ENCODE measurements at regions not wholly inside any gene's neighbourhood (a gene's known extent, or its start where the extent isn't known, plus 50 kb on each side); places are given as distances from the start of the nearest gene placed in this dataset.
"Not testable (repeated sequence)": the region's sequence is repeated elsewhere in the genome, so short reads cannot be mapped to it uniquely, and the experiment has no call there.

DNA sequence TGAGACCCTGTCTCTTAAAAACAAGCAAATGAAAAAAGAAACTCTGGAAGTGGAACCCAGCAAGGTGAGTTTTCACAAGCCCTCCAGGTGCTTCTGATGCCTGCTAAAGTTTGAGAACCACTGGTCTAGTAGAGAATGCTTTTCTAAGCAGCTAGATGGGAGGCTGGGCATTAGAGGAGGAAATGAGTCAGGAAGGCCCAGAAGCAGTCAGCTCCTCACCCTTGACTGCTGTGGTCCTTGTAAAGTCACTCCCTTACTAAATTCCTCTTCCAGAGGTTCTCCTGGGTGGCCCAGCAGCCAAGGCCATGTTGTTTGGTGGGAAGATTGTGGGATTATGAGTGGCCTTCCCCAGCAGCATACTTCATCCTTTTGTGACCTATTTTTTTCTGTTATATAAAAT is 52.0 kb upstream of the FYN start:
- Mint-ChIP-seq H3K4me1 (no peaks in the 10 kb centered on the region), H3K36me3 (ENCODE audit: low read depth) (no peaks in the 10 kb centered on the region), H3K27ac (no peak overlapping the region), H3K4me3 (no peak overlapping the region), H3K27me3 (no peaks in the 10 kb centered on the region)
- no peaks in the 10 kb centered on the region for H3K9me3 ChIP-seq (ENCODE audit: control insufficient read depth, low read length, poor library complexity, severe bottlenecking)
- DNase-seq (no peak), ATAC-seq (no peak)

DNA sequence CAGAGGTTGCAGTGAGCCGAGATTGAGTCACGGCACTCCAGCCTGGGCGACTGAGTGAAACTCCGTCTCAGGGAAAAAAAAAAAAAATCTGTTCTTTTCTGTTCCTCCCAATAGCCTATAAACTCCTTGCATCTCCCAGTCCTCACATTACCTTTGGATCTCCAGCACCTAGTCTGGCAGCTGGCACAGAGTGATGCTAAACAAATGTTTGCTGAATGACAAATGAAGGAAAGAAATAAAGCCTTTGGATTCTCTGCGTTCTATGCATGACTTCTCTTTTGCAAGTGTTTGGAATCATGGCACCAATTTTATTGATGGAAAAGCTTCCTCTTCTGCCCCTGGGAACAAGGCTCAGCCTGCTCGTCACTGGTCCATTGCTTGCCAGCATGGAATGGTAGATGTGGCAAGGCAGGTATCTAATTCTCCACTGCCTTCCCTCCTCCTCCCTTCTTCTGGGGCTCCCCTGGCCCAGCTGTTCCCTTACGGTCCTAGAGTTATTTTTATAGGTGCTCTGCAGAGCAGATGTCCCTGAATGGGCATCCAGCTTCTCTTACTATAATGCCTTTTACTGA is 53.6 kb upstream of the FYN start:
- no peak overlapping the region for H3K4me3 Mint-ChIP-seq
- H3K4me1 Mint-ChIP-seq, result no peaks in the 10 kb centered on the region
- ATAC-seq (no peak), DNase-seq (no peak)
- no peak overlapping the region for H3K27ac Mint-ChIP-seq
- H3K27me3 Mint-ChIP-seq, result no peaks in the 10 kb centered on the region
- H3K9me3 ChIP-seq (ENCODE audit: control insufficient read depth, low read length, poor library complexity, severe bottlenecking), result no peaks in the 10 kb centered on the region
- H3K36me3 Mint-ChIP-seq (ENCODE audit: low read depth), result no peaks in the 10 kb centered on the region

DNA sequence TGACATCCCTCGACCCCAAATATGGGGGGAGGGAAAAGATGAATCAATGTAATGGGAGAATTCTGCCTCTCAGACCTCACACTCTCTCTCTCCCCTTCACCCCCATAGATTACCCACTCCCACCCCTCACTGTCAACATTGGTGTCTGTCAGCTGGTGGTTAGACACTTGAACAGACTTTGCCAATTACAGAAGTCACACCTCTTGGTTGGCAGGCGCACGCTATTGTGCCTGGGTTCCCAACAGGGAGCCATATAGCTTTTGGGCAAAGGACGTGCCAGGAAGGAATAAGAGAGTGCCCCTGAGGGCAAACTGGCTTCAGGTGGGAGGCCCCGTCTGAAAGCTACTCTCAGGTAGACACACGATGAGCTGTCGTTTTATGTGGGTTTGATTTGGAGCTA is 54.1 kb upstream of the FYN start:
- Mint-ChIP-seq H3K4me1 (no peaks in the 10 kb centered on the region), H3K27ac (no peak overlapping the region), H3K27me3 (no peaks in the 10 kb centered on the region), H3K4me3 (no peak overlapping the region), H3K36me3 (ENCODE audit: low read depth) (no peaks in the 10 kb centered on the region)
- ATAC-seq (no peak), DNase-seq (no peak)
- no peaks in the 10 kb centered on the region for H3K9me3 ChIP-seq (ENCODE audit: control insufficient read depth, low read length, poor library complexity, severe bottlenecking)

DNA sequence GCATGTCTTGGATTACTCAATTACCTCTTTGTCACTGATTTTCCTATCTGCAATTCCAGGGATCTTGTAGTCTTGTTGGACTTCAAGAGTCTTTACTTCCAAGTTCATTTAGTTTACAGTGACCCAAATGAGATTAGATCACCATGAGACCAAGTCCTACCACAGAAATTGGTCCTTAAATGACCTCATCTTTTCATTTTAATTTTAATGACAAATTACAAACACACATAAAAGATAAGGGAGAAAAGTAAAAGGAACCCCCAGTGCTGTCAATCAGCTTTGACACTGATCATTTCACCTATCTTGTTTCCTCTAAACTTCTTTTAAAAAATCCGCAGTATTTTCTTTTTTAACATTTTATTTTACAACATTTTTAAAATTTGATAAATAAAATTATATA is 54.9 kb upstream of the FYN start:
- no peak overlapping the region for H3K27ac Mint-ChIP-seq
- H3K36me3 Mint-ChIP-seq (ENCODE audit: low read depth), result no peaks in the 10 kb centered on the region
- DNase-seq (no peak), ATAC-seq (no peak)
- no peak overlapping the region for H3K4me3 Mint-ChIP-seq
- H3K27me3 Mint-ChIP-seq, result no peaks in the 10 kb centered on the region
- H3K4me1 Mint-ChIP-seq, result no peaks in the 10 kb centered on the region
- H3K9me3 ChIP-seq (ENCODE audit: control insufficient read depth, low read length, poor library complexity, severe bottlenecking), result no peaks in the 10 kb centered on the region

DNA sequence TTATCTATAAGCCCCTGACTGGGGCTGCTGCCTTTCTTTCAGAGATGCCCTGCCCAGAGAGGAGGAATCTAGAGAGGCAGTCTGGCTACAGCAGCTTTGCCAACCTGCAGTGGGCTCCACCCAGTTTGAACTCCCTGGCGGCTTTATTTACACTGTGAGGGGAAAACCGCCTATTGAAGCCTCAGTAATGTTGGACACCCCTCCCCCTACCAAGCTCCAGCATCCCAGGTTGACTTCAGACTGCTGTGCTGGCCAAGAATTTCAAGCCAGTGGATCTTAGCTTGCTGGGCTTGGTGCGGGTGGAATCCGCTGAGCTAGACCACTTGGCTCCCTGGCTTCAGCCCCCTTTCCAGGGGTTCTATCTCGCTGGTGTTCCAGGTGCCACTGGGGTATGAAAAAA is 61.4 kb upstream of the FYN start:
- H3K27me3 Mint-ChIP-seq, result not testable (repeated sequence)

DNA sequence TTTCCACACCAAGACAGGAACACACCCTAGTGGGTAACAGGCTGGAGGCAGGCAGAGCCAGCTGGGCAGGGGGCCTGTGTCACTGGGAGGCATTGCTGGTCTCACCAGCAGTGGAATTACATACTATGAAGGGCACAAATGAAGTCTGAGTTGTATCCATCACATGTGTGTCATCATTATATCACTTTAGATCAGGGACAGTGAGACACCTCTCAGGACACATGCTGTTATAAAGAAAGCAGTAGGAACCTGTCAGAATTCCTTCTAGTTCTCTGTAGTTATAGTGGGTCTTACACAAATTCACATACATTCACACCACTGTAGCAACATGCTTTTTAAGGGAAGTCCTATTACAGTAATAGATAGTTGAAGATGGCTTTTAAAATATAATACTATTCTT is 63.5 kb upstream of the FYN start:
- ATAC-seq (no peak), DNase-seq (no peak)
- no peak overlapping the region for H3K4me3 Mint-ChIP-seq
- H3K4me1 Mint-ChIP-seq, result no peaks in the 10 kb centered on the region
- no peaks in the 10 kb centered on the region for H3K9me3 ChIP-seq (ENCODE audit: control insufficient read depth, low read length, poor library complexity, severe bottlenecking)
- H3K36me3 Mint-ChIP-seq (ENCODE audit: low read depth), result peaks cover 5% of the 10 kb centered on the region
- H3K27ac Mint-ChIP-seq, result no peak overlapping the region
- no peaks in the 10 kb centered on the region for H3K27me3 Mint-ChIP-seq

More for the DNA sequence above, 61.4 kb upstream of the FYN start:
- H3K9me3 ChIP-seq (ENCODE audit: control insufficient read depth, low read length, poor library complexity, severe bottlenecking); DNase-seq; H3K4me3 Mint-ChIP-seq; ATAC-seq; H3K27ac Mint-ChIP-seq; H3K36me3 Mint-ChIP-seq (ENCODE audit: low read depth); H3K4me1 Mint-ChIP-seq: not testable (repeated sequence)

DNA sequence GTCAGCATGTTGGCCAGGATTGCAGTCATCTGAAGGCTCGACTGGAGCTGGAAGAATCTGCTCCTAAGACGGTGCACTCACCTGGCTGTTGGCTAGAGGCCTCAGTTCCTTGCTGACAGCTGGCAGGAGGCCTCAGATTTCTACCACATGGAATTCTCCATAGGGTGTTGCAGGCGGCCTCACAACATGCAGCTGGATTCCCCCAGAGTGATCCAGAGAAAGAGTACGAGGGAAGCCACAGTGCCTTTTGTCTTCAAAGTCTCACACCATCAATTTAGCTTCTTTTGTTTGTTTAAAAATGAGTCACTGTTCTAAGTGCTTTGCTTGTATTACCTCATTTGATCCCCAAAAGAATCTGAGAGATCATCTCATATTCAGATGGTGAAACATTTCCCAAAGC is 65.5 kb upstream of the FYN start:
- no peak overlapping the region for H3K27ac Mint-ChIP-seq
- H3K9me3 ChIP-seq (ENCODE audit: control insufficient read depth, low read length, poor library complexity, severe bottlenecking), result no peaks in the 10 kb centered on the region
- H3K36me3 Mint-ChIP-seq (ENCODE audit: low read depth), result no peaks in the 10 kb centered on the region
- H3K4me3 Mint-ChIP-seq, result no peak overlapping the region
- DNase-seq, result no peak
- no peak for ATAC-seq
- no peaks in the 10 kb centered on the region for H3K4me1 Mint-ChIP-seq
- H3K27me3 Mint-ChIP-seq, result no peaks in the 10 kb centered on the region

DNA sequence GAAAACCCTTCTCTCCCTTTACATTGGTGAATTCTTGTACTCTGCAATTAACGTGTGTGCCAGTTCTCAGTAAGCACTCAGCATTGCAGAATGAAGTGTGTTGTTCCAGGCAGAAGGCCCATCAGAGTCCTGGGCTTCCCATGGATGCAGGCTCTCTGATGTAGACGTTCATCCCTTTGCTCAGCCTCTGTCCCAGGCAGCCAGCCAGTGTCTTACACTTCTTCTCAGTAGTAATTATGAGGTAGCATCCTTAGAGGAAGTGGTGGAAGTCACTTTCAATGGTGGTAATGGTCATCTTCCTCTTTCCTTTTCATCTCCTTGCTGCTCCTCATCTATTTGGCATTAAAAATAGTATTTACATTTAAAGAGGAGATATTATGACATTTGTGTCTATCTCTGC is 66.7 kb upstream of the FYN start:
- DNase-seq (no peak), ATAC-seq (no peak)
- Mint-ChIP-seq H3K4me3 (no peak overlapping the region), H3K27ac (no peak overlapping the region), H3K4me1 (no peaks in the 10 kb centered on the region), H3K27me3 (no peaks in the 10 kb centered on the region), H3K36me3 (ENCODE audit: low read depth) (no peaks in the 10 kb centered on the region)
- H3K9me3 ChIP-seq (ENCODE audit: control insufficient read depth, low read length, poor library complexity, severe bottlenecking), result no peaks in the 10 kb centered on the region

DNA sequence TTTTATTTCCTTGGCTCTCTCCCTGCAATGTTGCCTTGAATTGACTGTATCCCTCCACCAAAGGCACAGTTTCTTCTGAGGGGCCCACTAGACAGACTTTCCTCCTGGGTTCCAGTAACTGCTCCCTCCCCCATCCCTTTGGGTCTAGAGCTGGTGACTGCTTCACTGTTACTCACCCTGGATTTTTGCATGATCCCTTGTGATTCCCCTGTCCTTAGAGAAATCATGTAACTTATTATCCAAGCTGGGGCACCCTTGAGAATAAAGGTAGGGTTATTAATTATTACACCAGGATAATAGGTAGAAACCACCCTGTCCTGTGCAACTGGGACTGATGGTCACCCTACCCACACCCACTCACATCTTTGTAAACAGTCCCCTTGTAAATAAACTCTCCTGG is 67.5 kb upstream of the FYN start:
- H3K9me3 ChIP-seq (ENCODE audit: control insufficient read depth, low read length, poor library complexity, severe bottlenecking), result no peaks in the 10 kb centered on the region
- no peak for ATAC-seq
- Mint-ChIP-seq H3K4me1 (no peaks in the 10 kb centered on the region), H3K27me3 (no peaks in the 10 kb centered on the region), H3K4me3 (no peak overlapping the region), H3K27ac (no peak overlapping the region), H3K36me3 (ENCODE audit: low read depth) (no peaks in the 10 kb centered on the region)
- DNase-seq, result no peak

DNA sequence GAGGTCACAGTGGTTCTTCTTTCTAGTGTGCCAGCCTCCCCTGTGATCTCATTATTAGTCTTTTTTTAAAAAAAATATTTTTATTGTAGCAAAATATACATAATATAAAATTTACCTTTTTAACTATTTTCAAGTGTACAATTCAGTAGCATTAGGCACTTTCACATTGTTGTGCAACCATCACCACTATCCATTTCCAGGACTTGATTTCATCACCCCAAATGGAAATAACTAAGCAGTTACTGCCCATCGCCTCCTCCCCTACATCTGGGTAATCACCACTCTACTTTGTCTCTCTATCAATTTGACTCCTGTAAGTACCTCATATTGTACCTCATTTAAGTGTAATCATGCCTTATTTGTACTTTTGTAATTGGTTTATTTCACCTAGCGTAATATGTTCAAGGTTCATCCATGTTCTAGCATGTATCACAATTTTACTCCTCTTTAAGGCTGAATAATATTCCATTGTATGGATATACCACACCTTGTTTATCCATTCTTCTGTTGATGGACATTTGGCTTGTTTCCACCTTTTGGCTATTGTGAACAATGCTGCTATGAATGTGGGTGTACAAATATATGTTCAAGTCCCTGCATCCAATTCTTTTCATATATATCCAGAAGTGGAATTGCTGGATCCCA is 68.6 kb upstream of the FYN start:
- no peak for ATAC-seq
- no peak for DNase-seq
- no peak overlapping the region for H3K27ac Mint-ChIP-seq
- no peaks in the 10 kb centered on the region for H3K27me3 Mint-ChIP-seq
- no peak overlapping the region for H3K4me3 Mint-ChIP-seq
- H3K4me1 Mint-ChIP-seq, result no peaks in the 10 kb centered on the region
- H3K9me3 ChIP-seq (ENCODE audit: control insufficient read depth, low read length, poor library complexity, severe bottlenecking), result no peaks in the 10 kb centered on the region
- no peaks in the 10 kb centered on the region for H3K36me3 Mint-ChIP-seq (ENCODE audit: low read depth)

DNA sequence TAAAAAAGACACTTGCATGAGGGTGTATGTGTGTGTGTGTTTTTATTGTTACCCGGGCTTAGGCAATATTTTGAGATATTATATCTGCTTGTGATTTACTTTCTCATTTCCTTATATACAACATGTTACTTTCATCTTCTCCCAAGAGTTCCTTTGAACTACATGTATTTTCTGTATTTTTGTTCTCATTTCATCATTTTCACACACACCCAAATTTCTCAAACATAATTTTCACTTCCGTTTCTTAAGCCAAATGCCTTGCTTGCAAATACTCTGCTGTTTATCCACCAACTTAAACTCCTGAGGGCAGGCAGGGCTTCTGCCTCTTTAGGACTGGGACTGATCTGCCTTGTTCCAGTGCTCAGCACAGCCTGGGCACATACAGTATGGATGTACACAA is 69.3 kb upstream of the FYN start:
- ATAC-seq, result no peak
- no peaks in the 10 kb centered on the region for H3K36me3 Mint-ChIP-seq (ENCODE audit: low read depth)

DNA sequence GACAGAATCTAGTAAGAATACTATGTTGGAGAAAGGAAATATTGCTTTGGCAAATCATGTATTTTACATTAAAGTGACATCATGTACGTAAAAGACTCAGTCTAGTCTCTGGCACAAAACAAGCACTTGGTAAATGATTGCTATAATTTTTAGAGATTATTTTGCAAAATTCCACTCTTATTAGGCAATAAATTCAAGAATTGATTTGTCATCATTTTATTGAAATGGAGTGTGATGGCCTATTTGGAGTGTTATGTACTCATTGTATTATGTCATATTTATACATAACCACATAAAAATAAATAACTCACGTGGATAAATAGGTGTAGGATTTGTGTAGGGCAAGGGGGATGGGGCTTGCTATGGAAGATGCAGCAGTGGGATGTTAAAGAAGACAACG is 70.0 kb upstream of the FYN start:
- H3K4me3 Mint-ChIP-seq, result no peak overlapping the region
- H3K27me3 Mint-ChIP-seq, result no peaks in the 10 kb centered on the region
- H3K9me3 ChIP-seq (ENCODE audit: control insufficient read depth, low read length, poor library complexity, severe bottlenecking), result no peaks in the 10 kb centered on the region
- DNase-seq, result no peak
- no peaks in the 10 kb centered on the region for H3K36me3 Mint-ChIP-seq (ENCODE audit: low read depth)
- no peak overlapping the region for H3K27ac Mint-ChIP-seq
- no peaks in the 10 kb centered on the region for H3K4me1 Mint-ChIP-seq
- ATAC-seq, result no peak

More for the DNA sequence above, 69.3 kb upstream of the FYN start:
- Mint-ChIP-seq H3K27ac (no peak overlapping the region), H3K4me1 (no peaks in the 10 kb centered on the region), H3K27me3 (no peaks in the 10 kb centered on the region), H3K4me3 (no peak overlapping the region)
- no peak for DNase-seq
- H3K9me3 ChIP-seq (ENCODE audit: control insufficient read depth, low read length, poor library complexity, severe bottlenecking), result no peaks in the 10 kb centered on the region

DNA sequence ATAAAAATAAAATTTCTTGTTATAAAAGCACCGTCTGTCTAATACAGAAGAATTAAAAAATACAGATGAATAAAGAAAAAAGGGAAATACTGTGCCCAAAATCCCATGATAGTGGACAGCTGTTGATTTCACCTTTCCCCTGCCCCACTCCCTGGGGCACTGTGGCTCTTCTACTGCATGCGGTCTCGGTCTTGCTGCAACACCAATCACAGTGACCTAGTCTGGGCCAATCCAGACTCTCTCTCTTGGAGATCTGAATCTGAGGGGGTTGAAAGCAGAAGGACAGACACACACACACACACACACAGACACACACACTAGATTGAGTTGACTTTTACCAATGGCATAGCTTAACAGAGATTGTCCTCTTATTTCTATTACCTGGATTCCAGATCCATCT is 70.5 kb upstream of the FYN start:
- Mint-ChIP-seq H3K27me3 (no peaks in the 10 kb centered on the region), H3K4me1 (no peaks in the 10 kb centered on the region), H3K4me3 (no peak overlapping the region), H3K27ac (no peak overlapping the region), H3K36me3 (ENCODE audit: low read depth) (no peaks in the 10 kb centered on the region)
- ATAC-seq, result no peak
- DNase-seq, result no peak
- H3K9me3 ChIP-seq (ENCODE audit: control insufficient read depth, low read length, poor library complexity, severe bottlenecking), result no peaks in the 10 kb centered on the region

DNA sequence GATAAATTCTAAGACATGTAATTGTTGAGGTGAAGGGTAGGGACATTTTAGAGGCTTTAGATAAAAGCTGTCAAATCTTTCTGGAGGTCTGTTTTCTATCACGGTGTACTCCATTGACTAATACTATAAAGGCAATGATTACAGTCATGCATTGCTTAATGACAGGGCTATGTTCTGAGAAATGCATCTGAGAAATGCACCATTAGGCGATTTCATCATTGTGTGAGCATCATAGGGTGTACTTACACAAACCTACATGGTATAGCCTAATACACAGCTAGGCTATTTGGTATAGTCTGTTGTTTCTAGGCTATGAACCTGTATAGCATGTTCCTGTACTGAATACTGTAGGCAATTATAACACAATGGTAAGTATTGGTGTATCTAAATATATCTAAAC is 71.3 kb upstream of the FYN start:
- no peaks in the 10 kb centered on the region for H3K9me3 ChIP-seq (ENCODE audit: control insufficient read depth, low read length, poor library complexity, severe bottlenecking)
- Mint-ChIP-seq H3K4me3 (no peak overlapping the region), H3K36me3 (ENCODE audit: low read depth) (no peaks in the 10 kb centered on the region), H3K27ac (no peak overlapping the region), H3K4me1 (peaks cover 2% of the 10 kb centered on the region), H3K27me3 (peaks cover 4% of the 10 kb centered on the region)
- DNase-seq (no peak), ATAC-seq (no peak)

Measured in T-helper 17 cell (primary cell).